HL-60 (cell line): ENCODE measurements at regions not wholly inside any gene's neighbourhood (a gene's known extent, or its start where the extent isn't known, plus 50 kb on each side); places are given as distances from the start of the nearest gene placed in this dataset.

Experiments
- CTCF ChIP-seq: IDR thresholded peaks from one replicate; pipeline ENCODE4 v1.5.1; 2011; ENCODE audit warnings: low read length, control low read depth, inconsistent platforms; ENCODE audit not compliant: insufficient read depth
- GABPA ChIP-seq: IDR thresholded peaks from 2 replicates; pipeline ENCODE4 v1.6.1; 2012; ENCODE audit warnings: low read depth
- POLR2AphosphoS5 ChIP-seq: IDR thresholded peaks from 2 replicates; pipeline ENCODE4 v1.6.1; 2012; ENCODE audit warnings: low read depth
- SPI1 ChIP-seq: IDR thresholded peaks from 2 replicates; pipeline ENCODE4 v1.6.1; 2012; ENCODE audit warnings: low read depth, mild to moderate bottlenecking, borderline replicate concordance
- TF ChIP-seq, protein P1 (sequence below): IDR thresholded peaks from 2 replicates; pipeline ENCODE4 v1.6.1; 2012; ENCODE audit warnings: low read depth; ENCODE audit not compliant: insufficient replicate concordance

GRCh38 chr7:138382862-138383565, 77.0 kb upstream of the TRIM24 start:
- TF ChIP-seq CTCF (no peak), POLR2AphosphoS5 (no peak), GABPA (no peak), SPI1 (no peak)
- TF ChIP-seq, protein P1, sequence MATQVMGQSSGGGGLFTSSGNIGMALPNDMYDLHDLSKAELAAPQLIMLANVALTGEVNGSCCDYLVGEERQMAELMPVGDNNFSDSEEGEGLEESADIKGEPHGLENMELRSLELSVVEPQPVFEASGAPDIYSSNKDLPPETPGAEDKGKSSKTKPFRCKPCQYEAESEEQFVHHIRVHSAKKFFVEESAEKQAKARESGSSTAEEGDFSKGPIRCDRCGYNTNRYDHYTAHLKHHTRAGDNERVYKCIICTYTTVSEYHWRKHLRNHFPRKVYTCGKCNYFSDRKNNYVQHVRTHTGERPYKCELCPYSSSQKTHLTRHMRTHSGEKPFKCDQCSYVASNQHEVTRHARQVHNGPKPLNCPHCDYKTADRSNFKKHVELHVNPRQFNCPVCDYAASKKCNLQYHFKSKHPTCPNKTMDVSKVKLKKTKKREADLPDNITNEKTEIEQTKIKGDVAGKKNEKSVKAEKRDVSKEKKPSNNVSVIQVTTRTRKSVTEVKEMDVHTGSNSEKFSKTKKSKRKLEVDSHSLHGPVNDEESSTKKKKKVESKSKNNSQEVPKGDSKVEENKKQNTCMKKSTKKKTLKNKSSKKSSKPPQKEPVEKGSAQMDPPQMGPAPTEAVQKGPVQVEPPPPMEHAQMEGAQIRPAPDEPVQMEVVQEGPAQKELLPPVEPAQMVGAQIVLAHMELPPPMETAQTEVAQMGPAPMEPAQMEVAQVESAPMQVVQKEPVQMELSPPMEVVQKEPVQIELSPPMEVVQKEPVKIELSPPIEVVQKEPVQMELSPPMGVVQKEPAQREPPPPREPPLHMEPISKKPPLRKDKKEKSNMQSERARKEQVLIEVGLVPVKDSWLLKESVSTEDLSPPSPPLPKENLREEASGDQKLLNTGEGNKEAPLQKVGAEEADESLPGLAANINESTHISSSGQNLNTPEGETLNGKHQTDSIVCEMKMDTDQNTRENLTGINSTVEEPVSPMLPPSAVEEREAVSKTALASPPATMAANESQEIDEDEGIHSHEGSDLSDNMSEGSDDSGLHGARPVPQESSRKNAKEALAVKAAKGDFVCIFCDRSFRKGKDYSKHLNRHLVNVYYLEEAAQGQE: no peak
